ENCODE measurements at regions not wholly inside any gene's neighbourhood (a gene's known extent, or its start where the extent isn't known, plus 50 kb on each side); places are given as distances from the start of the nearest gene placed in this dataset.
"Not testable (repeated sequence)": the region's sequence is repeated elsewhere in the genome, so short reads cannot be mapped to it uniquely, and the experiment has no call there.

- whole genome bisulfite sequencing (ENCODE audit: extremely low coverage, insufficient read length, low lambda C conversion rate) = no CpG with 5 or more reads among the region's 7 CpGs
- H4K8ac ChIP-seq (replicated peaks; ENCODE audit: insufficient read length, low read depth, low read length); H3K4ac ChIP-seq (ENCODE audit: low read depth, low read length); H3K23ac ChIP-seq (ENCODE audit: insufficient read length, low read depth, low read length); H3K56ac ChIP-seq (ENCODE audit: insufficient read length, low read depth, low read length); H3K23me2 ChIP-seq (ENCODE audit: insufficient read length, low read depth, low read length, poor library complexity, severe bottlenecking); H3K27me3 ChIP-seq (ENCODE audit: insufficient read depth, low read length); H3K9me3 ChIP-seq (ENCODE audit: control insufficient read depth, low read depth, low read length); H4K5ac ChIP-seq (ENCODE audit: insufficient read length, low read depth, low read length); H3K4me3 Mint-ChIP-seq; H3K9ac ChIP-seq (ENCODE audit: extremely low read depth, insufficient read length, low read length); H3K4me1 Mint-ChIP-seq; H4K91ac ChIP-seq (ENCODE audit: insufficient read length, low read depth, low read length); H3K14ac ChIP-seq (ENCODE audit: insufficient read depth, low read length); H2AK5ac ChIP-seq (ENCODE audit: insufficient read length, low read length); H2BK120ac ChIP-seq (ENCODE audit: low read depth, low read length, poor library complexity, severe bottlenecking); H2AFZ ChIP-seq (ENCODE audit: low read length); H2BK12ac ChIP-seq (ENCODE audit: insufficient read length, low read depth, low read length); H3K27me3 Mint-ChIP-seq (ENCODE audit: low read depth); H3K4me2 ChIP-seq (ENCODE audit: insufficient read depth, insufficient read length, low read length); H3K36me3 Mint-ChIP-seq (ENCODE audit: insufficient read depth in 1 of 3, low read depth in 3 of 3); DNase-seq; H3T11ph ChIP-seq (ENCODE audit: low read length); H3K27ac ChIP-seq (ENCODE audit: insufficient read length, low read depth, low read length); H3K9me3 Mint-ChIP-seq; H3K18ac ChIP-seq (ENCODE audit: insufficient read length, low read depth, low read length); H3K4me1 ChIP-seq (ENCODE audit: insufficient read depth, low read length); H2BK20ac ChIP-seq (ENCODE audit: low read depth, low read length, poor library complexity, severe bottlenecking); H3K79me2 ChIP-seq (ENCODE audit: insufficient read depth, low read length); H4K20me1 ChIP-seq (ENCODE audit: control insufficient read depth, insufficient read depth, insufficient read length); H2BK5ac ChIP-seq (ENCODE audit: insufficient read length, low read length); H2BK15ac ChIP-seq (ENCODE audit: low read depth, low read length); H3K79me1 ChIP-seq (ENCODE audit: insufficient read depth, low read depth, low read length, poor library complexity, severe bottlenecking): not testable (repeated sequence)
- peak overlapping the region in 1 of 3 experiments; percentile 4; a peak in 1 of 7 replicates for H3K27ac Mint-ChIP-seq
Measured at GRCh38 chr7:76138577-76139313, 63.0 kb upstream of the SRRM3 start.
